ENCODE measurements at regions not wholly inside any gene's neighbourhood (a gene's known extent, or its start where the extent isn't known, plus 50 kb on each side); places are given as distances from the start of the nearest gene placed in this dataset.

DNA sequence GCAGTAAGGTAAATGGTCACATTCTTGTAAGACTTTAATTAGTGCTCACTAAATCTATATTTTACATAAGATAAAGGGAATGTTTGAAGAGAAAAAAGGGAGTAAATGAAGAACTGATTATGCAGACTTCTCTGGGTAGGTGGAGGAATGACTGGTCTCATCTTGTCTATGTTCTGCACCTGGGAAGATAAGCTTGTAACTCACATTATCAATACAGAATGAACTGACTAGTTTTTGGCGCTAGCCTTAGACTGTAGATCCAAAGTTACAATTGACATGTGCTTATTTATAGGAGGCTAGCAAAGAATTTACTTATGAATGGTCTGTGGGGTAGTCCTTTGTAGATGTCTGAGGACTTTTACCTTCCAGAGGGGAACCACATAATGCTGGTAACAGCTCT, 214.9 kb upstream of the RAB4A start:
- H3K27me3 ChIP-seq (ENCODE audit: control insufficient read depth, insufficient read depth, low read length): no peaks in the 10 kb centered on the region
- Mint-ChIP-seq H3K27ac (no peak overlapping the region), H3K27me3 (ENCODE audit: low read depth in 2 of 2) (peaks cover 3 to 48% of the 10 kb centered on the region in 2 donors), H3K36me3 (peaks cover 8% of the 10 kb centered on the region), H3K4me3 (no peak overlapping the region), H3K9me3 (no peaks in the 10 kb centered on the region), H3K4me1 (peaks cover 0 to 11% of the 10 kb centered on the region in 2 donors)
- intact Hi-C loops (cut with micrococcal nuclease): no loop called here
- H3K4me1 ChIP-seq (ENCODE audit: control insufficient read depth, insufficient read depth, low read length): peaks cover 23% of the 10 kb centered on the region
- no peaks in the 10 kb centered on the region for H3K9me3 ChIP-seq (ENCODE audit: control insufficient read depth, insufficient read depth, low read length)
- 100% methylated on average over 1 of the region's 1 CpG for WGBS (ENCODE audit: insufficient coverage)
- H3K27ac ChIP-seq (ENCODE audit: low read length): no peak overlapping the region
- no peak for TF ChIP-seq CTCF (IDR thresholded peaks at IDR 0.05)
- ATAC-seq: no peak
- no peak for DNase-seq
- H3K4me3 ChIP-seq (ENCODE audit: low read length): no peak overlapping the region
- no peaks in the 10 kb centered on the region for H3K36me3 ChIP-seq (ENCODE audit: control insufficient read depth, insufficient read depth, low read length)

DNA sequence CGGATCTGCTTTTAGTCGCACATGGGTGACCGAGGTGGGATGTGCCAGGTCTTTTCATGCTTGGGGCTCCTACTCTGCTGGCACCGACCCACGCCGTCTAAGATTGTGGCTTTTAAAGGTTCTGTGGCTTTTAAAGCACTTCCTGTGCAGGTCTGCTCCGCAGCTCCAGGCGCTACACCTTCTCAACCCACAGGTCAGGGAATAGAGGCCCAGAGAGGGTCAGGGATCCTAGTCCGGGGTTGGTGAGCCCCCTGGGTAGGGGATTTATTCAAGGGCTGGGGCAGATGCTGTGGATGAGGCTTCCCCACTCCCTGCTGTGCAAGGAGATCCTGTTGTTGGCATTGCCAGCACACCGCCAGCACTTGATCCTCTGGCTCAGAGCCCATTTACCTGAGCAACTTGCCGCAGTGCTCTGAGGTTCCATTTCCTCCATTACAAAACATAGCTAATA, 212.8 kb upstream of the RAB4A start:
- Mint-ChIP-seq H3K4me3 (no peak overlapping the region), H3K36me3 (no peaks in the 10 kb centered on the region), H3K27me3 (ENCODE audit: low read depth in 2 of 2) (peaks cover 3 to 36% of the 10 kb centered on the region in 2 donors), H3K9me3 (no peaks in the 10 kb centered on the region), H3K4me1 (peaks cover 0 to 11% of the 10 kb centered on the region in 2 donors), H3K27ac (no peak overlapping the region)
- 11% methylated on average over 11 of the region's 11 CpGs for WGBS (ENCODE audit: insufficient coverage)
- peak in 1 of 3 donors; percentile 51 for ATAC-seq
- Histone ChIP-seq H3K9me3 (ENCODE audit: control insufficient read depth, insufficient read depth, low read length) (no peaks in the 10 kb centered on the region), H3K4me1 (ENCODE audit: control insufficient read depth, insufficient read depth, low read length) (peaks cover 23% of the 10 kb centered on the region), H3K4me3 (ENCODE audit: low read length) (no peak overlapping the region), H3K27me3 (ENCODE audit: control insufficient read depth, insufficient read depth, low read length) (no peaks in the 10 kb centered on the region), H3K27ac (ENCODE audit: low read length) (no peak overlapping the region), H3K36me3 (ENCODE audit: control insufficient read depth, insufficient read depth, low read length) (no peaks in the 10 kb centered on the region)
- intact Hi-C loops (cut with micrococcal nuclease): no loop called here
- peak in 1 of 2 donors; percentile 70 for DNase-seq
- TF ChIP-seq CTCF (IDR thresholded peaks at IDR 0.05): no peak

DNA sequence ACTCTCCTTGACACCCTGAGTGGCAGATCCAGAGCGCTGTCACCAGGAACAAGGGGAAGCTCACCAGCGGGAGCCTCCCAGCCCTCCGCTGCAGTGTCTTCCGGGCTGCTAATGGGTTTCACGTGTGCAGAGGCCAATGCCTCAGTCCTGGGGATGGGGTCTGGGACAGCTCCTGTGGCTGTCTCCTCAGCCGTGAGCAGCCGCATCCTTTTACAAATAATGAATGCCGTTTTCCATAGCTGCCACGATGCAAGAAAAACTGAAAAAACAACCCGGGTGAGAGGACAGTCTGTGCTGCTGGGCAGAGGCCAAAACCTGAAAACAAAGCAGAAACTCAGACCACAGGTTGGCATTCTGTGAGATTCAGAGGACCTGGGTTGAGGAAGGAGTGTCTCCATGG, 212.2 kb upstream of the RAB4A start:
- Mint-ChIP-seq H3K36me3 (no peaks in the 10 kb centered on the region), H3K27me3 (ENCODE audit: low read depth in 2 of 2) (peaks cover 3 to 30% of the 10 kb centered on the region in 2 donors), H3K4me1 (peaks cover 0 to 11% of the 10 kb centered on the region in 2 donors), H3K4me3 (no peak overlapping the region), H3K9me3 (no peaks in the 10 kb centered on the region), H3K27ac (no peak overlapping the region)
- H3K4me3 ChIP-seq (ENCODE audit: low read length): no peak overlapping the region
- ATAC-seq: no peak
- DNase-seq: no peak
- intact Hi-C loops (cut with micrococcal nuclease): no loop called here
- TF ChIP-seq CTCF (IDR thresholded peaks at IDR 0.05): no peak
- no peak overlapping the region for H3K27ac ChIP-seq (ENCODE audit: low read length)
- H3K9me3 ChIP-seq (ENCODE audit: control insufficient read depth, insufficient read depth, low read length): no peaks in the 10 kb centered on the region
- WGBS (ENCODE audit: insufficient coverage): 54% methylated on average over 10 of the region's 10 CpGs
- peaks cover 23% of the 10 kb centered on the region for H3K4me1 ChIP-seq (ENCODE audit: control insufficient read depth, insufficient read depth, low read length)
- H3K27me3 ChIP-seq (ENCODE audit: control insufficient read depth, insufficient read depth, low read length): no peaks in the 10 kb centered on the region
- no peaks in the 10 kb centered on the region for H3K36me3 ChIP-seq (ENCODE audit: control insufficient read depth, insufficient read depth, low read length)
